RWPE1 (cell line): ENCODE measurements at regions not wholly inside any gene's neighbourhood (a gene's known extent, or its start where the extent isn't known, plus 50 kb on each side); places are given as distances from the start of the nearest gene placed in this dataset.
A peak's percentile ranks its signal among the peaks of the same experiment; 100 is the strongest.

Source experiments
- CTCF ChIA-PET: fragments of 350-600 bp; sonication (Branson Sonifier 250); formaldehyde crosslinking; extraction: SDS; loops from one replicate; lab custom pipeline; 2021; lab: Yijun Ruan, JAX
- POLR2A ChIA-PET: fragments of 400-600 bp; formaldehyde crosslinking; extraction: SDS; loops from one replicate; lab custom pipeline; 2020; ENCODE audit warnings: antibody characterized with exemption; ENCODE audit not compliant: low non-redundant PET; lab: Yijun Ruan, JAX
- DNase-seq: peaks from one replicate; pipeline ENCODE4 v3.0.0; 2012; ENCODE audit warnings: low spot score
- H3K27ac ChIP-seq: fragments of 450-650 bp; 2 replicates; pipeline ENCODE4 v1.5.1; 2017
- CTCF ChIP-seq: fragments of 450-650 bp; conservative IDR thresholded peaks from 2 replicates; pipeline ENCODE4 v1.5.1; 2017; ENCODE audit warnings: low read depth, mild to moderate bottlenecking

GRCh38 chr11:103650330-103650729 is 386.1 kb upstream of the DDI1 start:
- CTCF ChIA-PET = interaction anchor here (0.7 kb wide), 1 partner anchor 268 kb away, joined by 3 read pairs; no protein-coding TSS in a partner anchor
- POLR2A ChIA-PET = no interaction called here
- no peak for DNase-seq
- no peak for TF ChIP-seq CTCF
- no peak overlapping the region for H3K27ac ChIP-seq

DNA sequence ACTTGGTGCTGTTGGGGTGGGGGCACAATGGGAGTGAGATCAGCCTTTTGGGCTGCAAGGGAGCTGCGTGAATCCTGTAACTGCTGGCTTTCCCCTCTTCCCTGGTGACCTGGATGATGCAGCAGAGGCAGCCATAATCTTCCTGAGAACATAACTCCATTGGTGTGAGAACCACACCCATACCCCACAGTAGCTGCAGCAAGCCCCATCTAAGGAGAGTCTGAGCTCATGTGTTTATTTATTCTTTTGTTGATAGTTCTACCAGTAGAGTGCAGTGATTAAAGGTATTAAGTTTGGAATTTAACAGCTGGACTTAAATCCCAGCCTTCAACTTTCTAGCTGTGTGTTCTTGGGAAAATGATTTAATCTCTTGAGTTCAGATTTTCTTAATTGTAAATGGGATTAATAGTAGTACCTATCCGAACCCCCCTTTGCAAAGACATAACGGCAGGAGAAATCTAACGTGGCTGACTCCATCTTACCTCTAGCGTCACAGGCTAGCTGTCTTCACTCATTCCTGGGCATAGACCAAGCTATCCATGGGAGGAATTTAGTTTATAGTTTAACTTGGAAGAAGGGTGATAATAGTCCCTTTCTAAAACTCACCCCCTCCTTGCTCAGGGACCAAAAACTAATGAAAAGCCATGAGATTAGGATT is 385.0 kb upstream of the DDI1 start:
- no peak for DNase-seq
- POLR2A ChIA-PET = no interaction called here
- CTCF ChIA-PET = no interaction called here
- TF ChIP-seq CTCF = no peak
- H3K27ac ChIP-seq = no peak overlapping the region

DNA sequence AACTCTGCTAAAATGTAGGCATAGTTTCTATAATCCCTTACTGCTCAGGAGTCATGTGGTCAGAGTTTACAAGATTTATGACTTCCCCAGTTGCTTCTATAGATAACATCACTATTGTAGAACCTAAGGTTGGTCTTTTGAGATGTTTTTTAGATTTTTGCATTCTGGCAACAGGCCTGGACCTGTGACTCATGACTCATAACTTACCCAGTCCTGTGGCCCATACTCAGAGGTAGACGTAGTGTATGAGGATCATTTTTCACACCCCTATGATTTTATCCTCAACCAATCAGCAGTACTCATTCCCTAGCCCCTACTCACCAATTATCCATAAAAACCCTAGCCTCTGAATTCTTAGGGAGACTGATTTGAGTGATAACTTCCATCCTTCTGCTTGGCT is 384.4 kb upstream of the DDI1 start:
- CTCF ChIA-PET = no interaction called here
- no peak overlapping the region for H3K27ac ChIP-seq
- peak; percentile 5 for DNase-seq
- no peak for TF ChIP-seq CTCF
- POLR2A ChIA-PET = no interaction called here

DNA sequence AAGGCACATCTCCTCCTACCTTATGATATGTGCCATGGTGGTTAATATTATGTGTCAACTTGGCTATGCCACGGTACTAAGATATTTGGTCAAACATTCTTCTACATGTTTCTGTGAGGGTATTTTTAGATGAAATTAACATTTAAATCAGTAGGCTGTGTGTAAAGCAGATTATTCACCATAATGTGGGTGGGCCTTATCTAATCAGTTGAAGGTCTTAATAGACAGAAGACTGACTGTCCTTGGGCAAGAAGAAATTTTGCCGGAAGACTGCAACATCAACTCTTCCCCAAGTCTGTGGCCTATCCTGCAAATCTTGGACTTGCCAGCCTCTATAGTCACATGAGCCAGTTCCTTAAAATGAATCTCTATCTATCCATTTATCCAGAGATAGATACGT is 380.1 kb upstream of the DDI1 start:
- H3K27ac ChIP-seq = no peak overlapping the region

GRCh38 chr11:103659206-103659618 is 377.2 kb upstream of the DDI1 start:
- H3K27ac ChIP-seq = no peak overlapping the region
- TF ChIP-seq CTCF = no peak
- ChIA-PET CTCF (no interaction called here), POLR2A (no interaction called here)
- DNase-seq = peak; percentile 30

More for the DNA sequence above, 380.1 kb upstream of the DDI1 start:
- TF ChIP-seq CTCF = no peak
- CTCF ChIA-PET = no interaction called here
- no peak for DNase-seq
- POLR2A ChIA-PET = no interaction called here

DNA sequence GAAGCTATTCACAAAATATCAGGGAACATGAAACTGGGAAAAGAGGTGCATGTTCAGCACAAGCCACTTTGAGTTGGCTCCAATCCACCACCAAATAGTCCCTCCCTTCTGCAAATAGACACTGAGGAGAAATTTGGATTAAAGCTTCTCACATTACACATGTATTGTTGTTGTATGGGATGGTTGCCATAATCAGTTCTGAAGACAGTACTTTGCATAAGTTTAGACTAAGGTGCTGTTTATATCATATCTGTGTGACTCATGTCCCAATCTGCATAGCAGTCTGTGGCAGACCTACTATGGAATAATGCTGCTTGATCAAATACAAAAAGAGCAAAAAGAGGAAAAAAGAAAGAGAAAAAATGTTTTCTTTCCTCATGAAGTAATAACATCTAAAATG is 376.7 kb upstream of the DDI1 start:
- POLR2A ChIA-PET = no interaction called here
- DNase-seq = no peak
- CTCF ChIA-PET = no interaction called here
- TF ChIP-seq CTCF = no peak
- H3K27ac ChIP-seq = no peak overlapping the region
